B cell (primary cell): ENCODE measurements at regions not wholly inside any gene's neighbourhood (a gene's known extent, or its start where the extent isn't known, plus 50 kb on each side); places are given as distances from the start of the nearest gene placed in this dataset.

Source experiments
- CTCF ChIP-seq: fragments of 200-600 bp; IDR thresholded peaks from one replicate; pipeline ENCODE4 v1.8.0; 2022; ENCODE audit warnings: antibody characterized with exemption, mild to moderate bottlenecking
- EZH2 ChIP-seq: IDR thresholded peaks from 2 replicates; pipeline ENCODE4 v1.6.1; 2012; ENCODE audit warnings: borderline replicate concordance, low read depth, mild to moderate bottlenecking, moderate library complexity, low read length; ENCODE audit not compliant: insufficient read depth, poor library complexity, severe bottlenecking

- TF ChIP-seq CTCF (no peak), EZH2 (no peak)
Observed at GRCh38 chr2:7999683-8000476, 682.0 kb upstream of the ID2 start.
